Suprapubic skin (tissue), 4 donors: ENCODE measurements at regions not wholly inside any gene's neighbourhood (a gene's known extent, or its start where the extent isn't known, plus 50 kb on each side); places are given as distances from the start of the nearest gene placed in this dataset.

Source experiments
- DNase-seq, 2 donors: peaks; one replicate each; pipeline ENCODE4 v3.0.0-alpha.2; 2019; ENCODE audit warnings: low spot score in 2 of 2
- H3K27ac ChIP-seq: fragments of 200-600 bp; sonication (generic); one replicate; pipeline ENCODE4 v1.5.1; 2019
- H3K27me3 ChIP-seq: fragments of 200-600 bp; sonication (generic); one replicate; pipeline ENCODE4 v1.5.1; 2019
- H3K36me3 ChIP-seq: fragments of 200-600 bp; sonication (generic); one replicate; pipeline ENCODE4 v1.5.1; 2019
- H3K4me1 ChIP-seq: fragments of 200-600 bp; sonication (generic); one replicate; pipeline ENCODE4 v1.5.1; 2019
- H3K4me3 ChIP-seq: fragments of 200-600 bp; sonication (generic); one replicate; pipeline ENCODE4 v1.5.1; 2019; ENCODE audit warnings: mild to moderate bottlenecking
- H3K9me3 ChIP-seq: fragments of 200-600 bp; sonication (generic); one replicate; pipeline ENCODE4 v1.5.1; 2019
- CTCF ChIP-seq, 2 donors: fragments of 200-600 bp in 1 of 2; fragments of 450-650 bp in 1 of 2; sonication (generic) in 1 of 2; IDR thresholded peaks; one replicate each; pipeline ENCODE4 v1.5.1; 2016 to 2019; ENCODE audit warnings: antibody characterized with exemption in 2 of 2, mild to moderate bottlenecking in 1 of 2, moderate library complexity in 1 of 2
- EP300 ChIP-seq: sonication (generic); formaldehyde crosslinking; IDR thresholded peaks from one replicate; pipeline ENCODE4 v1.6.1; 2017; ENCODE audit warnings: antibody characterized with exemption
- POLR2A ChIP-seq, 2 donors: fragments of 450-650 bp; IDR thresholded peaks; one replicate each; pipeline ENCODE4 v1.6.1; 2017; ENCODE audit warnings: antibody characterized with exemption in 2 of 2, mild to moderate bottlenecking in 2 of 2, moderate library complexity in 2 of 2
- POLR2AphosphoS5 ChIP-seq, 3 donors: sonication (generic); formaldehyde crosslinking; IDR thresholded peaks; one replicate each; pipeline ENCODE4 v1.6.1; 2017; ENCODE audit warnings: antibody characterized with exemption in 3 of 3
- WGBS: methylation state at CpG from one replicate; pipeline ENCODE4 v1.1.5; 2018; 5-methylcytosine and 5-hydroxymethylcytosine counted together

- Histone ChIP-seq H3K4me1 (no peaks in the 10 kb centered on the region), H3K27ac (no peak overlapping the region), H3K36me3 (no peaks in the 10 kb centered on the region), H3K4me3 (no peak overlapping the region), H3K9me3 (no peaks in the 10 kb centered on the region), H3K27me3 (peaks cover 3% of the 10 kb centered on the region)
- WGBS: 55% methylated on average over 4 of the region's 4 CpGs
- TF ChIP-seq POLR2A (IDR thresholded peaks at IDR 0.05): no peak
- no peak for TF ChIP-seq CTCF (IDR thresholded peaks at IDR 0.05)
- no peak for TF ChIP-seq POLR2AphosphoS5 (IDR thresholded peaks at IDR 0.05)
- TF ChIP-seq EP300: no peak
- no peak for DNase-seq
Observed at GRCh38 chr18:60675126-60675525, 302.6 kb upstream of the MC4R start.

- 69% methylated on average over 2 of the region's 2 CpGs for WGBS
- no peak for DNase-seq
- Histone ChIP-seq H3K36me3 (no peaks in the 10 kb centered on the region), H3K27ac (no peak overlapping the region), H3K4me3 (no peak overlapping the region), H3K27me3 (peaks cover 3% of the 10 kb centered on the region), H3K4me1 (no peaks in the 10 kb centered on the region), H3K9me3 (no peaks in the 10 kb centered on the region)
- TF ChIP-seq EP300 (no peak), POLR2AphosphoS5 (IDR thresholded peaks at IDR 0.05) (no peak), POLR2A (IDR thresholded peaks at IDR 0.05) (no peak), CTCF (IDR thresholded peaks at IDR 0.05) (no peak)
Observed at GRCh38 chr18:60675801-60676200, 303.2 kb upstream of the MC4R start.

GRCh38 chr18:60676815-60677214, 304.2 kb upstream of the MC4R start:
- DNase-seq: no peak
- Histone ChIP-seq H3K9me3 (no peaks in the 10 kb centered on the region), H3K36me3 (no peaks in the 10 kb centered on the region), H3K4me1 (no peaks in the 10 kb centered on the region), H3K4me3 (no peak overlapping the region), H3K27ac (no peak overlapping the region), H3K27me3 (peaks cover 3% of the 10 kb centered on the region)
- WGBS: 41% methylated on average over 4 of the region's 4 CpGs
- TF ChIP-seq POLR2AphosphoS5 (IDR thresholded peaks at IDR 0.05) (no peak), CTCF (IDR thresholded peaks at IDR 0.05) (no peak), EP300 (no peak), POLR2A (IDR thresholded peaks at IDR 0.05) (no peak)

- DNase-seq: no peak
- H3K4me1 ChIP-seq: peaks cover 6% of the 10 kb centered on the region
- 19% methylated on average over 6 of the region's 6 CpGs for WGBS
- H3K27ac ChIP-seq: no peak overlapping the region
- H3K36me3 ChIP-seq: no peaks in the 10 kb centered on the region
- no peaks in the 10 kb centered on the region for H3K9me3 ChIP-seq
- no peaks in the 10 kb centered on the region for H3K27me3 ChIP-seq
- TF ChIP-seq CTCF (IDR thresholded peaks at IDR 0.05) (peak in 1 of 2 donors; percentile 46), POLR2A (IDR thresholded peaks at IDR 0.05) (no peak)
- no peak overlapping the region for H3K4me3 ChIP-seq
Observed at GRCh38 chr18:60684843-60685513, 312.4 kb upstream of the MC4R start.

- Histone ChIP-seq H3K27ac (no peak overlapping the region), H3K4me3 (no peak overlapping the region), H3K27me3 (no peaks in the 10 kb centered on the region), H3K36me3 (no peaks in the 10 kb centered on the region), H3K4me1 (peaks cover 6% of the 10 kb centered on the region), H3K9me3 (no peaks in the 10 kb centered on the region)
- TF ChIP-seq CTCF (IDR thresholded peaks at IDR 0.05): no peak
- no peak for TF ChIP-seq POLR2A (IDR thresholded peaks at IDR 0.05)
- no peak for TF ChIP-seq POLR2AphosphoS5 (IDR thresholded peaks at IDR 0.05)
- TF ChIP-seq EP300: no peak
- WGBS: 75% methylated on average over 3 of the region's 3 CpGs
- DNase-seq: no peak
Observed at GRCh38 chr18:60686142-60686541, 313.6 kb upstream of the MC4R start.
